OCI-LY7 (cell line): ENCODE measurements at regions not wholly inside any gene's neighbourhood (a gene's known extent, or its start where the extent isn't known, plus 50 kb on each side); places are given as distances from the start of the nearest gene placed in this dataset.

ENCODE experiments used
- CTCF ChIP-seq: fragments of 200-600 bp; sonication (generic); conservative IDR thresholded peaks from 2 replicates; pipeline ENCODE4 v1.5.1; 2014; ENCODE audit warnings: mild to moderate bottlenecking, antibody characterized with exemption, low read length, moderate library complexity, mixed read lengths
- EZH2phosphoT487 ChIP-seq: fragments of 200-600 bp; sonication (generic); IDR thresholded peaks from 2 replicates; pipeline ENCODE4 v1.6.1; 2018; ENCODE audit warnings: low read depth, borderline replicate concordance, mild to moderate bottlenecking, mixed run types, antibody characterized with exemption, low read length, moderate library complexity, mixed read lengths

GRCh38 chr15:88727439-88727838 lies 75.8 kb upstream of the ACAN start:
- TF ChIP-seq CTCF, result no peak
- no peak for TF ChIP-seq EZH2phosphoT487
